NCI-H128 (cell line): ENCODE measurements at regions not wholly inside any gene's neighbourhood (a gene's known extent, or its start where the extent isn't known, plus 50 kb on each side); places are given as distances from the start of the nearest gene placed in this dataset.
"Not testable (repeated sequence)": the region's sequence is repeated elsewhere in the genome, so short reads cannot be mapped to it uniquely, and the experiment has no call there.

Experiments
- DNase-seq: peaks from one replicate; lab custom pipeline; 2025; ENCODE audit not compliant: unreplicated experiment; lab: John Stamatoyannopoulos, UW

DNA sequence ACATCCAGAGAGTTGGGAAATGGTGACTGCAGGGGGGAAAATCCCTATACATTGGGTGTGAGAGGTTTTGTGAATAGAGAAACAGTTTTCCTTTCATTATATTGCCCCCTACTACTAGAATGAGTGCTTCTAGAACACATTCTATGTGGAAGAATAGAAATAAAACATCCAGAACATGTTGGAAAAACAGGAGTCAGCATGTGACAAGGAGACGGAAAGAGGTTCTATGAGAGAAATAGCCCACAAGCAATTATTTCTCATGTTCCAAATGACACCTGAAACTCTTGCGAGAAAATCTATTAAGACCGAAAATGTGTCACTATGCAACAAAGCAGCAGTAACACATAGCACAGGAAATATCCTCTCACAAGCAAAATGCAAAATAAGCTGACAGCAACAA lies 202.7 kb upstream of the SPOPL start:
- DNase-seq, result no peak

DNA sequence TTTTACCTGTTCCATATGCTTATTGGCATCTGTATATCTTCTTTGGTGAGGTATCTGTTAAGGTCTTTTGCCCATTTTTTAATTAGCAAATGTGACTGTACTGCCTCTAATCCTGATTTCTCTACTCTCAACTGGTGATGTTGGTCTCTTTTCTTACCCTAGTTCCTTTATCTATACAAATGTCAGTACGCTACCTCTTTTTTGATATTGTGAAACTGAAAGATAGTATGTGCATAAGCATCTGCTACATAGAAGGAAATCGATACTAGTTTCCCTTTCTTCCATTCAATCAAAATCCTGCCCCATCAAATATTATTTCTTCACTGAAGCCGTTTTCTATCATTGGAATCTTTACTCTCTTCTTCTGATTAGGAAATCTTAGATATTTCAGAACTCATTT lies 194.9 kb upstream of the SPOPL start:
- no peak for DNase-seq

DNA sequence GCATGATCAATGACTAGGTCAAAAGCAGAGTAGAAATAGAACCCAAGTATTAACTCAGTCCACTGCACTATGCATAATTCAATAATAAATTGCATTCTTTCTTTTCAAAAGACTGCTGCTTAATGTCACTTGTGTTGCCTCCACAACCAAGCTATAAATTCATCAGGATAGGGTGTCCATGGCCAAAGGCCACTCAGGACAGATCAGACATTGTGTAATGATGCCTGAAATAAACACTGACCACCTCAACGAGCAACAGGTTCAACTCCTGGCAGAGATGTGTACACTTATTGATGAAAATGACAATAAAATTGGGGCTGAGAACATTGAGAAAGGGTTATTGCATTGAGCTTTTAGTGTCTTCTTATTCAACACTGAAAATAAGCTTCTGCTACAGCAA lies 194.5 kb upstream of the SPOPL start:
- DNase-seq, result no peak

DNA sequence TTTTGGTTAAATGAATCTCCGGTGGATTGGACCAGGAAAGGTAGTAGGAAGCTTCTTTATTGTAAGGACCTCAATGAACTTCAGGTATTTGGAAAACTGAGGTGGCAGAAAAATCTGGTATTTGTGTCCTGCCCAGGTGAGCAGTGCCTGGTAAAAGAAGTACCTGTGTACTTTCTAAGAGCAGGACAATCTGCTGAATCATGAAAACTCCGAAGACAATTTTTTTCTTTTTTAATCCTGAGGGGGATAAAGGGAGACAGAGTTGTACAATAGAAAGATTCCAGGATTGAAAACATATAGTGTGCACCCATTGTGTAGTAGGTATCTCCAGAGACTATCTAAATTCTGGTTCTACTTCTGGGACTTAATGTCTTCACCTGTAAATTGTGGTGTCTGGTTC lies 191.8 kb upstream of the SPOPL start:
- DNase-seq, result no peak

DNA sequence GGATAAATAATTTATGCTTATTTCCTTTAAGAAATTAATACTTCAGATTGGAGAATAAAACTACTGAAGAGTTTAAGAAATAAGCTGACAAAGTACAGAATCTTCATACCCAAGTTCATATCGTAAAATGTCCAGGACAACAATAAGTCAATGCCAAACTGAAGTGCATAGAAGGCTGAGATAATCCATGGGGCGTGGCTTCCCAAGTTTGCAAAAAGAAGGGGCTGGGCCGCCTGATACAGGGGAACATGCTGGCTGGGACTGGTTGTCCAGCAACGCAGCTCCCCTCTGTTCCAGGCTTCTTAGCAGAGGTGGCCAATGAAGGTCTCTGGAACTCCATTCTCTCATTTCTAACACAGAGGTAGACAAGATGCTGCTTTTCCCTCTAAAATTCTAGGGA lies 189.5 kb upstream of the SPOPL start:
- DNase-seq, result no peak

- DNase-seq, result not testable (repeated sequence)
These were observed 186.0 kb upstream of the SPOPL start for GRCh38 chr2:138315619-138316018.

DNA sequence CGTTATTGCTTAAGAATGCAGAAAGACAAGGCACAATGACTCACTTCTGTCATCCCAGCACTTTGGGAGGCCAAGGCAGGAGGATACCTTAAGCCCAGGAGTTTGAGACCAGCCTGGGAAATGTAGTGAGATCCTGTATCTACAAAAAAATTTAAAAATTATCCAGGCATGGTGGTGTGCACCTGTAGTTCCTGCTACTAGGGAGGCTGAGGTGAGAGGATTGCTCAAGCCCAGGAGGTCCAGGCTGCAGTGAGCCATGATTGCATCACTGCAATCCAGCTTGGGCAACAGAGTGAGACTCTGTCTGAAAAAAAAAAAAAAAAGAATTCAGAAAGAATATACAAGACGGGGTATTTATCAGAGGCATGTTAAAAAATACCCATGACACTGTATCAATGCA lies 182.0 kb upstream of the SPOPL start:
- no peak for DNase-seq

- DNase-seq, result no peak
These were observed 180.1 kb upstream of the SPOPL start for GRCh38 chr2:138321458-138321857.

DNA sequence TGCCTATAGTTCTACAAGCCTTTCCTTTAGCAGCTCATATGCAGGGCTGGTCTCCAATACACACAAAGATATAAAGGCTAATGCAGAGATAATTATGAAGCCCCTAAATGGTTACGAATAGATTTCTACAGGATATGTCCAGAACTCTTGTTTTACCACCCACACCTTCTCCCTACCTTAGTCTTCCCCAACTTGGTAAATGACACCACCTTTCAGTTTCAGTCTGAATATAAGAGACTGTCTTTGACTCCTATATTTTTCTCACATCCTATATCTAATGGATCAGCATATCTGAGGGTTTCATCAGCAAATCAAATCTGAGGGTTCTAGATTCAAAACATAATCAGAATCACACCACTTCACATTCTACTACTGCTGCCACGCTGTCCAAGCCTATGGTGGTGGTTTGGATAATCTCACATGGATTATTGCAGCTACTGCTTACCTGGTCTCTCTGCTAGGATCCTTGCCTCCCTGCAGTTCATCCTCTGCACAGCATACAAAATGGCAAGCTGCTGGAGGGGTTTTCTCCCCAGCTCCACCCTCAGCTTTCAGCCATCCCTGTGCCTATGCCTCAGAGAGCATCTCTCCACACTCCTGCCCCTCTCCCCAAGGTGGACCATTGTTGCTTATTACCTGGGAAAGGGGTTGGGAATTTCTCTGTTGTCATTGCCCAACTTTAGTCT lies 178.0 kb upstream of the SPOPL start:
- no peak for DNase-seq

DNA sequence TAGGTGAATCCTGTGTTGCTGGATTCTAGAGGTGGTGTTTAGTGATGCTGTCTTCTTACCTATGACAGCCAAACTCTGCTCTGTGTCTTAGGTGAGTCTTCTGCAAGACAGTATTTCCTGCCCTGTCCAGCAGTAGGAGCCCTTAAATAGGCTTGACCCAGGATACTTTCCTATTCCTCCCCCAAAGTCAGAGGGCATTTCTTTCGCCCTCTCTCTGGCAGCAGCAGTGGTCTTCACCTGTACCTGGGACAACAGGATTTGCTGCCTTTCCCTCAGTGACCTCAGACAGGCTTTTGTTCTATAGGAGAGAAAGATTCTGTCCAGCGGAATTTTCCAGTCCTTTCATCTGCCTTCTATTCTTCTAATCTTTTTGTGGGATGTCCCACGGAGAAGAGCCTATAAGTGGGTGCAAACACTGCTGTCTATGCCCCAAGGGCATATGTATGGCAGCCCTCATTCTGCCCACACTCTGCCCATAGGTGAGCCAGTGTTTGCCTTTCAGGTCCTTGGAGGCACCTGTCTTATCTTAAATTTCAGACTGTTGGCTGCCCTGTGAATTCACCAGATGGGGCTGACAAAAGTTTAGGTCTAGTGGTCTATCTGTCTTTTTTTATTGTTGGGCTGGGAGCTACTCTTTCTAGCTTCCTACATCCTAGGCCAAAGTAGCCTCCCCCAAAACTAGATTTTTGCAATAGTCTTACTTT lies 177.3 kb upstream of the SPOPL start:
- DNase-seq, result no peak

DNA sequence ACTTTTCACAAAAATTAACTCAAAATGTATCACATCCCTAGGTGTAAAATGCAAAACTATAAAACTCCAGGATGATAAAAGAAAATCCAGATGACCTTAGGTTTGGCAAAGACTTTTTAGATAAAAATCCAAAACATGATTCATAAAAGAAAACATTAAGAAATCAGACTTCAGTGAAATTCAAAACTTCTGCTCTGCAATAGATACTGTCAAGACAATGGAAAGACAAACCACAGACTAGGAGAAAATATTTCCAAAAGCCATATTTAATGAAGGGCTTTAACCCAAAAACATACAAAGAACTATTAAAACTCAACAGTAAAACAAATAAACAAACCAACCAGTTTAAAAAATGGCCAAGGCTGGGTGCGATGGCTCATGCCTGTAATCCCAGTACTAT lies 173.6 kb upstream of the SPOPL start:
- DNase-seq, result no peak

- no peak for DNase-seq
These were observed 172.4 kb upstream of the SPOPL start for GRCh38 chr2:138329162-138329561.

DNA sequence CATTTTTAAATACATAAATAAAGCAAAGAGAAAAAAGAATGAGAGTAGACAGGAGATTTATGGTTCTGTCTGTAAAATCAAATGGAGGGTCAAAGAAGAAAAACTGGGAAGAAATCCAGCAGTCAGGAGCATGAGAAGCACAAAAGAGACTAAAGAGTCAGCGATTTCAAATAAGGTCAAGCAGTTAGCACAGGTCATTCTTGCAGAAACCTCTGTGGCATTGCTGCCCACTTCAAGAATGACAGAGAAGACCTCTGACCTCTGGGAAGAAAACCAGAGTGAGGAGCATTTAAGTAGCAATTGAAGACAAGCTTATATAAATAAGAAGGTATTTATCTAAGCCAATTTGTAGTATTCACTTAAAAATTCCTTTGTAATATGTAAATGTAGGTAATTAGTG lies 172.0 kb upstream of the SPOPL start:
- no peak for DNase-seq

GRCh38 chr2:138333121-138333520 lies 168.4 kb upstream of the SPOPL start:
- no peak for DNase-seq

- DNase-seq, result no peak
These were observed 167.9 kb upstream of the SPOPL start for GRCh38 chr2:138333677-138334076.

- no peak for DNase-seq
These were observed 167.2 kb upstream of the SPOPL start for GRCh38 chr2:138334323-138334722.

DNA sequence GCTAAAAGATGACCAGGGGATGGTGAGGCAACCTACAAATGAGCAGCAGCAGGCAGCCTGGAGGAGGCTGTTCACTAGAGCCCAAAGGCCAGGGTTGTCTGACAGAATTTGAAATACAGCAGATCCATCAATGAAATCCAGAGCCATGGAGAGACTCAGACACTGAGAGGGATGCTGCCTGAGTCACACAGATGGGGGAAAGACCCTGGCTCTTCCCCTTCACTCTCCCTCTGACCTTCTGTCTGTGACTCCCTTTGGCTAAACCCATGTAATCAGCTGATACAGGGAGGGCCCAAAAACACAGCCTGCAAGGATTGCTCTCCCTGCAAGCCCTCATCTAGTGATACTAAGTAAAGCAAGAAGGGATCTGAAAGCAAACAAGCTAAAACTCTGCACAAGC lies 166.5 kb upstream of the SPOPL start:
- no peak for DNase-seq

DNA sequence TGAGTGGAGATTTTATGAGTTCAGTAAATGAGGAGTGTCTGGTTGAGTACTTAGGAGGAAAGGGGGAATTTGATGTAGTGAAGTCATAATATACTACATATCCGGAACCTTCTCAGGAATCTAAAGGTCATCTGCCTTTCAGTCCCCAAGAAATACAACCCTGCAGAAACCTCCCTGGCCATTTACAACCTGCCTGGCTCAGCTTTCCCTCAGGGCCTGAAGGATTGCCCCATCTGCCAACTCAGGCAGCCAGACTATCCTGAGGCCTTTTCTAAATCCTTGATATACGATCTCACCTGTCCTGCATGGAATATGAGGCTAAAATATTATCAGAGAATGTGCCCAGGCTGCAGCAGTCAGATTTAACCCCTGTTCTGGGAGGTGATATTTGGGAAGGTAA lies 165.4 kb upstream of the SPOPL start:
- DNase-seq, result no peak

GRCh38 chr2:138355244-138355643 lies 146.3 kb upstream of the SPOPL start:
- DNase-seq, result no peak

DNA sequence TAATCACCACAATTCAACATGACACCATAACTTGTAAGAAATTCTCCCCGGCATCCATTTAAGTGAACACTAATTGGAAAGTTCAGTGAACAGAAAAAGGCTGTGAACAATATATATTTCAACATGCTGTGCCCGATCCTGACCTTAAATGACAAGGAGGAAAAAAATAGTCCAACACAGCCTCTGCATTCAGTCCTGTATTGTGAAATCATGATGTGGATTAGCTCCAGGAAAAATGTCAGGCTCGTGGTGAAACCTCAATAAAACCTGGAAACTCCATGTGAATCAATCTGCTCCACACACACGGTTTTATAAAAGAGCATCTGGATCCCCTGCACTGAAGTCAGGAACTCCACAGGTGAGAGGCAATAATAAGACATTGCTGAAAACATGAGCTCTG lies 145.4 kb upstream of the SPOPL start:
- no peak for DNase-seq

DNA sequence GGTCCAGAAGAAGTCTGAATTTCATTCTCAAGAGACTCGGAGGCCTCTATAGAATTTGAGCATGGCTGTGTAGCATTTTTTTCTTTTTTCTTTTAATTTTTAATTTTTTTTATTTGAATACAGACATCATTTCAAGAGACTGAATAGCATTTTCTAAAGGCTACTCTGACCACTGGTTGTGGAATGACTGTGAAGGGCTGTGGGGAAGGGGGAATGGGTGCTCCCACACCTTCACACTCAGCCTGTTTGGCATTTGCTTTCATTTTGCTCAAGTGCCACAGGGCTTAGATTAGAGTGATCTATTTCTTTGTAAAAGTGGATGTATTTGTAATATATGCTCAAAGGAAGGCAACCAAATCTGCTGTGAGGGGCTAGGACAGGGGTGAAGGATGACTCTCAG lies 142.0 kb upstream of the SPOPL start:
- no peak for DNase-seq

DNA sequence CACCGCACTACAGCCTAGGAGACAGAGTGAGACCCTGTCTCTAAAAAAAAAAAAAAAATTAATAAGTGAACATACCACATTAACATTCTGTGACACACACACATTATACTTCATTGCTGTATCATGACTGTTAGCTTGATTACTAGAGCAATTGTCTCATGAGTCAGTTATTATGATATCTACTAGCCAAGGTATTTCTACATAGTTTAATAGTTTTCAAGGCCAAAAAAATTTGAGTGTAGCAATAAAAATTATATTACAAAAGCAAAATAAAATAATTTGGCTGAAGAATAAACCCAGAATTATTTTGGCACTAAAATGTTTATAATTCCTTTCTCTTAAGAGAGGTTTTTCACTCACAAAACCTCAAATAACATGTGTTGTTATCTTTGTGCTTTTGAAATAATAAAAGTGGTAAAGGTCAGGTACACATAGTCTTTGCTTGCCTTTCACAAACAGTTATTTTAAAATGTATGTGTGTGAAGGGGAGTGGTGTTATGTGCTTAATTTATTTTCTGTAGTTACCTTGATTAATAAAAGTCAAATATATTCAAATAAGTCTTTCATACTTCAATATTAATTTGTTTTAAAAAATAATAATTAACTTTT lies 136.9 kb upstream of the SPOPL start:
- no peak for DNase-seq

- DNase-seq, result no peak
These were observed 136.0 kb upstream of the SPOPL start for GRCh38 chr2:138365581-138365980.
